C4-2B (cell line): ENCODE measurements at regions not wholly inside any gene's neighbourhood (a gene's known extent, or its start where the extent isn't known, plus 50 kb on each side); places are given as distances from the start of the nearest gene placed in this dataset.

ENCODE experiments used
- ZFX ChIP-seq: fragments of 450-650 bp; IDR thresholded peaks from 2 replicates; pipeline ENCODE4 v1.6.1; 2017
- TF ChIP-seq, protein P1 (sequence below): fragments of 450-650 bp; conservative IDR thresholded peaks from 2 replicates; pipeline ENCODE4 v1.5.1; 2017; ENCODE audit warnings: mild to moderate bottlenecking

DNA sequence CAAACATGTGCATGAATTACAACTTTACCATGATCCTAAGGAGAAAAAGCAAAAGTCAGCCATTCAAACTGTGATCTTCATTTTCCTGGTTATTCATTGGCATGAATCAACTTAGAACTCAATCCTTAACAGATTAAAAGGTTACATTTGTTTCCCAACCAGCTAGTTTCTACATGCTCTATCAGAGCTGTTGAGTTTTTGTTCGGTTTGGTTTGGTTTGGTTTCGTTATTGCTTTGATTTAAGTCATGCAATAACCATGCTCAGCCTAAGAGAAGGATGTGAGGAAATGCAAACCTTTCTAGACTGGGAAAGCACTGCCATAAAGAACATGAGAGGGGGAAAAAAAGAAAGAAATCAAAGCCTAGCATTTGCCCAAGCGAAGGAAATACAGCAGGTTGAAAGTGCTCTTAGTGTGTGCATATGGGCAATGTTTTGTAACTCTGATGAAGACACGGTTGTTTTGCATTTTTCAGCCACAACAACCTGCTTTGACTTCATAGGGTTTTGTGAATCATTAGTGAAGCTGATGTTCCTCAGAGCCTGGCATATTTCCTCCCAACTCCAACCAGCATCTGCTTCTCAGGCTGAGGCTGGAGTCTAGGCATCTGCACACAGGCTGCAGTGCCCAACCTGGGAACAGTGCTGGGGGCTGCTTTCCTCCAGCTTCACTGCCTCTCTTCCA, 234.3 kb downstream of the ZNF674 start:
- TF ChIP-seq, protein P1, sequence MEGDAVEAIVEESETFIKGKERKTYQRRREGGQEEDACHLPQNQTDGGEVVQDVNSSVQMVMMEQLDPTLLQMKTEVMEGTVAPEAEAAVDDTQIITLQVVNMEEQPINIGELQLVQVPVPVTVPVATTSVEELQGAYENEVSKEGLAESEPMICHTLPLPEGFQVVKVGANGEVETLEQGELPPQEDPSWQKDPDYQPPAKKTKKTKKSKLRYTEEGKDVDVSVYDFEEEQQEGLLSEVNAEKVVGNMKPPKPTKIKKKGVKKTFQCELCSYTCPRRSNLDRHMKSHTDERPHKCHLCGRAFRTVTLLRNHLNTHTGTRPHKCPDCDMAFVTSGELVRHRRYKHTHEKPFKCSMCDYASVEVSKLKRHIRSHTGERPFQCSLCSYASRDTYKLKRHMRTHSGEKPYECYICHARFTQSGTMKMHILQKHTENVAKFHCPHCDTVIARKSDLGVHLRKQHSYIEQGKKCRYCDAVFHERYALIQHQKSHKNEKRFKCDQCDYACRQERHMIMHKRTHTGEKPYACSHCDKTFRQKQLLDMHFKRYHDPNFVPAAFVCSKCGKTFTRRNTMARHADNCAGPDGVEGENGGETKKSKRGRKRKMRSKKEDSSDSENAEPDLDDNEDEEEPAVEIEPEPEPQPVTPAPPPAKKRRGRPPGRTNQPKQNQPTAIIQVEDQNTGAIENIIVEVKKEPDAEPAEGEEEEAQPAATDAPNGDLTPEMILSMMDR: no peak
- TF ChIP-seq ZFX: no peak
